Lung (tissue), 11 donors: ENCODE measurements at regions not wholly inside any gene's neighbourhood (a gene's known extent, or its start where the extent isn't known, plus 50 kb on each side); places are given as distances from the start of the nearest gene placed in this dataset.
"Not testable (repeated sequence)": the region's sequence is repeated elsewhere in the genome, so short reads cannot be mapped to it uniquely, and the experiment has no call there.

Experiments used
- ATAC-seq: fragments of 200-7000 bp; cut with Tn5 transposase; one replicate; pipeline ENCODE4 v1.9.1; 2020; ENCODE audit warnings: moderate number of reproducible peaks; ENCODE audit not compliant: insufficient read depth, low FRiP score
- DNase-seq, 3 donors: peaks; one replicate each; pipeline ENCODE4 v3.0.0-alpha.2; 2013 to 2017
- H3K27ac ChIP-seq, 2 donors: one replicate each; pipeline ENCODE4 v1.5.1; 2013; ENCODE audit warnings: mild to moderate bottlenecking in 2 of 2, moderate library complexity in 2 of 2, control low read depth in 1 of 2, inconsistent platforms in 1 of 2, low read depth in 1 of 2, low read length in 1 of 2
- H3K27me3 ChIP-seq, 3 donors: one replicate each; pipeline ENCODE4 v1.5.1; 2013; ENCODE audit warnings: low read length in 2 of 3; ENCODE audit not compliant: control insufficient read depth in 3 of 3, insufficient read depth in 3 of 3
- H3K36me3 ChIP-seq, 4 donors: one replicate each; pipeline ENCODE4 v1.5.1; 2013; ENCODE audit warnings: low read length in 4 of 4, mild to moderate bottlenecking in 1 of 4, moderate library complexity in 1 of 4; ENCODE audit not compliant: control insufficient read depth in 4 of 4, insufficient read depth in 4 of 4
- H3K4me1 ChIP-seq, 5 donors: one replicate each; pipeline ENCODE4 v1.5.1; 2013; ENCODE audit warnings: low read length in 5 of 5, mild to moderate bottlenecking in 2 of 5, moderate library complexity in 1 of 5; ENCODE audit not compliant: control insufficient read depth in 5 of 5, insufficient read depth in 5 of 5
- H3K4me3 ChIP-seq: one replicate; pipeline ENCODE4 v1.5.1; 2013; ENCODE audit warnings: mild to moderate bottlenecking, control low read depth, moderate library complexity
- H3K9ac ChIP-seq, 2 donors: one replicate each; pipeline ENCODE4 v1.5.1; 2013; ENCODE audit warnings: low read length in 2 of 2, control low read depth in 1 of 2; ENCODE audit not compliant: insufficient read depth in 1 of 2
- H3K9me3 ChIP-seq, 4 donors: one replicate each; pipeline ENCODE4 v1.5.1; 2013; ENCODE audit warnings: low read length in 3 of 4, mild to moderate bottlenecking in 1 of 4, moderate library complexity in 1 of 4; ENCODE audit not compliant: control insufficient read depth in 4 of 4, insufficient read depth in 3 of 4
- CTCF ChIP-seq: IDR thresholded peaks from 2 replicates; pipeline ENCODE4 v1.5.1; 2012; ENCODE audit warnings: mild to moderate bottlenecking; ENCODE audit errors: control extremely low read depth, extremely low read depth
- WGBS, 2 donors: extraction: QIAGEN DNeasy Blood & Tissue Kit; methylation state at CpG; one replicate each; pipeline ENCODE4 v1.1.7; 2013; 5-methylcytosine and 5-hydroxymethylcytosine counted together
- donor health status: control.
- donor health status: control.
- donor health status: Bipolar disorder and iron deficiency.
- donor health status: healthy.
- donor health status: DM: yes; HTN: yes; CAD: no.

GRCh38 chr7:138338361-138338760 is 121.7 kb upstream of the TRIM24 start:
- ATAC-seq (no peak), DNase-seq (peak; percentile 64 to 73 (median 70))
- peak overlapping the region in 1 of 2 donors; percentile 22 for H3K27ac ChIP-seq
- TF ChIP-seq CTCF = no peak
- H3K27me3 ChIP-seq = no peaks in the 10 kb centered on the region
- peaks cover 0 to 18% (median 12%) of the 10 kb centered on the region in 4 donors for H3K9me3 ChIP-seq
- H3K4me3 ChIP-seq = no peak overlapping the region
- H3K36me3 ChIP-seq = no peaks in the 10 kb centered on the region
- no peaks in the 10 kb centered on the region for H3K4me1 ChIP-seq
- H3K9ac ChIP-seq = no peak overlapping the region

- H3K36me3 ChIP-seq, ATAC-seq, H3K4me1 ChIP-seq, H3K4me3 ChIP-seq, H3K9ac ChIP-seq, DNase-seq, H3K27ac ChIP-seq, H3K27me3 ChIP-seq: not testable (repeated sequence)
- WGBS, 2 donors = 93 to 97% methylated on average over 7 of the region's 7 CpGs
- H3K9me3 ChIP-seq = peaks cover 0 to 18% (median 11%) of the 10 kb centered on the region in 4 donors
Measured at GRCh38 chr7:138339229-138339628, 120.8 kb upstream of the TRIM24 start.

GRCh38 chr7:138342990-138343389 is 117.1 kb upstream of the TRIM24 start:
- DNase-seq (no peak), ATAC-seq (no peak)
- Histone ChIP-seq H3K4me1 (no peaks in the 10 kb centered on the region), H3K36me3 (no peaks in the 10 kb centered on the region), H3K9me3 (peaks cover 0 to 31% (median 20%) of the 10 kb centered on the region in 4 donors), H3K27ac (no peak overlapping the region), H3K9ac (no peak overlapping the region), H3K4me3 (no peak overlapping the region), H3K27me3 (no peaks in the 10 kb centered on the region)
- 94 to 97% methylated on average over 4 of the region's 4 CpGs for WGBS, 2 donors
- TF ChIP-seq CTCF = no peak

- H3K4me1 ChIP-seq = no peaks in the 10 kb centered on the region
- no peaks in the 10 kb centered on the region for H3K36me3 ChIP-seq
- H3K9me3 ChIP-seq = peaks cover 0 to 23% (median 17%) of the 10 kb centered on the region in 4 donors
- no peak for DNase-seq
- ATAC-seq = no peak
- TF ChIP-seq CTCF = no peak
- H3K27ac ChIP-seq = no peak overlapping the region
- no peak overlapping the region for H3K9ac ChIP-seq
- whole genome bisulfite sequencing, 2 donors = 69 to 74% methylated on average over 3 of the region's 3 CpGs
- H3K27me3 ChIP-seq = no peaks in the 10 kb centered on the region
- H3K4me3 ChIP-seq = no peak overlapping the region
Measured at GRCh38 chr7:138345567-138345966, 114.5 kb upstream of the TRIM24 start.
